ENCODE measurements at regions not wholly inside any gene's neighbourhood (a gene's known extent, or its start where the extent isn't known, plus 50 kb on each side); places are given as distances from the start of the nearest gene placed in this dataset.

DNA sequence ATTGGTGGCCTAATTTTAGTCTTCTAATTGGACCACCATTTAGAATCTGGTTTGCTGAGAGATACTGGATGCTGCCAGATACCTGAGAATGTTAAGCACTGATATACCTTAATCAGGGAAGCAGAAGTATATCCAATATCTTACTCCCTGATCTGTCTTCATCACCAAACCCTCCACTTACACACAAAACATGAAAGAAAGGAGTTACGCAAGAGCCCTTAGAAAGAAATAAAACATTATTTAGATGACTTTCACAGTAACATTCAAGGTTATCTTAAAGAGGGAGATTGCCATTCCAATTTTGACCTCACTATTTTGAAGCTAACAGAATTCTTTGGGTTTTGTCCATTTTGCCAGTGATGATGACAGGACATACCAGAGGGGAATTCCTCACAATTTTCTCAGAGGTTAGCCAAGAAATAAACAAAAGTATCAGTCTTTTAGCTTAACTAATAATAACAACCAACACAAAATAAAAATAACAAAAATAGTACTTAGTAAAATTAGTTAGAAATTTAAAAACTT is 496.1 kb downstream of the NFIB start:
- ATAC-seq (ENCODE audit: insufficient number of reproducible peaks, low FRiP score, low read depth) (no peak), DNase-seq (ENCODE audit: low spot score) (no peak)

DNA sequence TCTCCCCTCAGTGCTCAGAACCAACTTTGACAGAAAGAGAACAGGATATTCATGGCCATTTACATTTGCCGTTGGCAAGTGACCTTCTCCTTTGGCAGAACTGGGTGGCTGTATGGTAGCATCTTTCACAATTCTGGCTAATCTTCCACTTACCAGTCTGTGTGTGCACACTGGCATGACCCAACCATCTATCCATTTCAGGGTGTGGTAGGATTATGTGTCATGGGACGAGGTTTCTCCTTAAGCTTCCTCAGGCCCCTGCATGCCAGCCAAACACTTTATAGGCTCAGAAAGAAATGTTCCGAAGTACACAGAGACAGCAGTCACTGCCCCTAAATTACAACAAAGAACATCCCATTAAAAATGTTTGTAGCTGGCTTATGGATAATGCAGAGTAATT is 497.1 kb downstream of the NFIB start:
- no peak for DNase-seq (ENCODE audit: low spot score)
- no peaks in the 10 kb centered on the region for H3K9me3 ChIP-seq
- H3K4me1 ChIP-seq (ENCODE audit: control insufficient read depth in 1 of 2, low read depth in 2 of 2), result no peaks in the 10 kb centered on the region
- no peaks in the 10 kb centered on the region for H3K36me3 ChIP-seq
- H3K27me3 ChIP-seq (replicated peaks; ENCODE audit: insufficient read depth), result no peaks in the 10 kb centered on the region
- TF ChIP-seq, protein P1, sequence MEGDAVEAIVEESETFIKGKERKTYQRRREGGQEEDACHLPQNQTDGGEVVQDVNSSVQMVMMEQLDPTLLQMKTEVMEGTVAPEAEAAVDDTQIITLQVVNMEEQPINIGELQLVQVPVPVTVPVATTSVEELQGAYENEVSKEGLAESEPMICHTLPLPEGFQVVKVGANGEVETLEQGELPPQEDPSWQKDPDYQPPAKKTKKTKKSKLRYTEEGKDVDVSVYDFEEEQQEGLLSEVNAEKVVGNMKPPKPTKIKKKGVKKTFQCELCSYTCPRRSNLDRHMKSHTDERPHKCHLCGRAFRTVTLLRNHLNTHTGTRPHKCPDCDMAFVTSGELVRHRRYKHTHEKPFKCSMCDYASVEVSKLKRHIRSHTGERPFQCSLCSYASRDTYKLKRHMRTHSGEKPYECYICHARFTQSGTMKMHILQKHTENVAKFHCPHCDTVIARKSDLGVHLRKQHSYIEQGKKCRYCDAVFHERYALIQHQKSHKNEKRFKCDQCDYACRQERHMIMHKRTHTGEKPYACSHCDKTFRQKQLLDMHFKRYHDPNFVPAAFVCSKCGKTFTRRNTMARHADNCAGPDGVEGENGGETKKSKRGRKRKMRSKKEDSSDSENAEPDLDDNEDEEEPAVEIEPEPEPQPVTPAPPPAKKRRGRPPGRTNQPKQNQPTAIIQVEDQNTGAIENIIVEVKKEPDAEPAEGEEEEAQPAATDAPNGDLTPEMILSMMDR (IDR thresholded peaks at IDR 0.05), result no peak
- H3K27ac ChIP-seq, result no peak overlapping the region
- H3K4me3 ChIP-seq, result no peak overlapping the region
- ATAC-seq (ENCODE audit: insufficient number of reproducible peaks, low FRiP score, low read depth), result no peak

More for the DNA sequence above, 496.1 kb downstream of the NFIB start:
- no peak overlapping the region for H3K4me3 ChIP-seq
- H3K36me3 ChIP-seq, result no peaks in the 10 kb centered on the region
- H3K27ac ChIP-seq, result no peak overlapping the region
- no peaks in the 10 kb centered on the region for H3K4me1 ChIP-seq (ENCODE audit: control insufficient read depth in 1 of 2, low read depth in 2 of 2)
- TF ChIP-seq, protein P1 (IDR thresholded peaks at IDR 0.05), result no peak
- H3K9me3 ChIP-seq, result no peaks in the 10 kb centered on the region
- H3K27me3 ChIP-seq (replicated peaks; ENCODE audit: insufficient read depth), result no peaks in the 10 kb centered on the region

DNA sequence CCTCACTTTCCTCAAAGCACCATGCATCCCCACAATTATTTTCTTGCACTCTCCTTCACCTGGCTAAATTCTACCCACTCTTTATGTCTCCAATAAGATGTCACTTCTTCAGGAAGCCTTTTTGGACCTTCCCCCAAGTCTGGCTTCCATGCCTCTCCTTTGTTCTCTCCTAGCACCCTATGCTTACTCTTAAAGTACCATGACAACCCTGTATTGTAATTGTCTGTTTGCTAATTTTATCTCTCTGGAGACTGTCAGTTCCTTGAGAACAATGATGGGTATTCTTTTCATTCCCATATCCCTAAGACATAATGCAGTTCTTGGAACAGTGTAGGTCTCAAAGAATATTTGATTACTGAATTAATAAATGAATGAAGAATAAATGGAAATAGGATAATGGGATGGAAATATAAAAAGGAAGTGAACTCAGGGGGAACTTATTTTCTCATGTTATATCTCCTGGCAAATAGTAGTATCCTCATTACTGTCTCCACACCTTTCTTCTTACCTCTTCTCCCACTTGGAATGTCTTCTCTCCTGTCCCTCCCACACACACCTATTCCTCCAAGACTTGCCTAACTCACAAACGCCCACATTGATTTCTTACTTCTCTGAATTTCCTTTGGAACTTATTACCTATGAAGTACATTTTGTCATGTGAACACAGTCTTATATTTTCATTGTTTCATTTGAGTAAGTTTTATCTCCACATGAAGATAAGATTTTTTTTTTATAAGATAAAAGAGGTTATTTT is 499.1 kb downstream of the NFIB start:
- Histone ChIP-seq H3K9me3 (no peaks in the 10 kb centered on the region), H3K27me3 (replicated peaks; ENCODE audit: insufficient read depth) (no peaks in the 10 kb centered on the region), H3K36me3 (no peaks in the 10 kb centered on the region), H3K27ac (no peak overlapping the region), H3K4me3 (no peak overlapping the region), H3K4me1 (ENCODE audit: control insufficient read depth in 1 of 2, low read depth in 2 of 2) (no peaks in the 10 kb centered on the region)
- TF ChIP-seq, protein P1 (IDR thresholded peaks at IDR 0.05), result no peak
- ATAC-seq (ENCODE audit: insufficient number of reproducible peaks, low FRiP score, low read depth) (no peak), DNase-seq (ENCODE audit: low spot score) (no peak)

- TF ChIP-seq, protein P1 (IDR thresholded peaks at IDR 0.05), result no peak
- no peak for ATAC-seq (ENCODE audit: insufficient number of reproducible peaks, low FRiP score, low read depth)
- no peaks in the 10 kb centered on the region for H3K36me3 ChIP-seq
- H3K27ac ChIP-seq, result no peak overlapping the region
- H3K27me3 ChIP-seq (replicated peaks; ENCODE audit: insufficient read depth), result no peaks in the 10 kb centered on the region
- H3K4me3 ChIP-seq, result no peak overlapping the region
- no peaks in the 10 kb centered on the region for H3K9me3 ChIP-seq
- no peaks in the 10 kb centered on the region for H3K4me1 ChIP-seq (ENCODE audit: control insufficient read depth in 1 of 2, low read depth in 2 of 2)
- no peak for DNase-seq (ENCODE audit: low spot score)
Measured at GRCh38 chr9:13811876-13812275, 502.1 kb downstream of the NFIB start.

DNA sequence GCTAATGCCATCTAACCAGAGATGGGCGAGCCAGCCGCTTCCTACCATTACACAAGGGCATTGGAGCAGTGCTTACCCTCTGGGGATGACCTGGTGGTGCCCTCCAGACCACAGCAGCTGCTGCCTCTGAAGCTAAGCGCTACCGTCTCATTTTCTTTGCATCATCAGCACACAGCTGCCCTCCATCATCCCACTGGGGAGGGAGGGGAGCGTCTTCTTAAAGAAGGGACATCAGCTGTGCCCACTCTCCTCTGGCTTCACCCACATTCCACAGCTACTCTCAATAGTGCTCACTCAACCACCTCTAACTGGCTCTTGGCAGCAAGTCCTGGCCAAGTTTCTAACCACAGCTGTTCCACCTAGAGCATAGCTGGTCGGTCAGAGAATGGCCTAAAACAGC is 503.4 kb downstream of the NFIB start:
- Histone ChIP-seq H3K9me3 (no peaks in the 10 kb centered on the region), H3K36me3 (no peaks in the 10 kb centered on the region), H3K27ac (no peak overlapping the region), H3K4me3 (no peak overlapping the region), H3K27me3 (replicated peaks; ENCODE audit: insufficient read depth) (no peaks in the 10 kb centered on the region), H3K4me1 (ENCODE audit: control insufficient read depth in 1 of 2, low read depth in 2 of 2) (no peaks in the 10 kb centered on the region)
- ATAC-seq (ENCODE audit: insufficient number of reproducible peaks, low FRiP score, low read depth) (no peak), DNase-seq (ENCODE audit: low spot score) (no peak)
- TF ChIP-seq, protein P1 (IDR thresholded peaks at IDR 0.05), result no peak

Data from thoracic aorta (tissue), 2 donors.